Activated CD4-positive, alpha-beta T cell treated with anti-CD3 and anti-CD28 coated beads for 36 hours (primary cell): ENCODE measurements at regions not wholly inside any gene's neighbourhood (a gene's known extent, or its start where the extent isn't known, plus 50 kb on each side); places are given as distances from the start of the nearest gene placed in this dataset.

ENCODE experiments used
- ATAC-seq: fragments of 200-7000 bp; cut with Tn5 transposase; one replicate; pipeline ENCODE4 v1.10.0; 2021; ENCODE audit warnings: mild to moderate bottlenecking, moderate library complexity
- CTCF ChIA-PET: fragments of 350-600 bp; sonication (Branson Sonifier 250); formaldehyde crosslinking; loops from one replicate; lab custom pipeline; 2021; ENCODE audit warnings: antibody characterized with exemption; lab: Charles Lee
- POLR2A ChIA-PET: fragments of 350-600 bp; sonication (Branson Sonifier 250); formaldehyde crosslinking; loops from one replicate; lab custom pipeline; 2021; ENCODE audit warnings: antibody characterized with exemption, inconsistent platforms; lab: Charles Lee
- DNase-seq: peaks from one replicate; pipeline ENCODE4 v3.0.0-alpha.2; 2020
- H3K27ac Mint-ChIP-seq: one replicate; pipeline ENCODE4 v1.8.0; 2021; ENCODE audit warnings: mixed read lengths
- H3K27me3 Mint-ChIP-seq: one replicate; pipeline ENCODE4 v1.8.0; 2021; ENCODE audit warnings: mixed read lengths
- H3K36me3 Mint-ChIP-seq: one replicate; pipeline ENCODE4 v1.8.0; 2021; ENCODE audit warnings: low read depth, mixed read lengths
- H3K4me1 Mint-ChIP-seq: one replicate; pipeline ENCODE4 v1.8.0; 2021; ENCODE audit warnings: mixed read lengths
- H3K4me3 Mint-ChIP-seq: one replicate; pipeline ENCODE4 v1.8.0; 2021; ENCODE audit warnings: mild to moderate bottlenecking, moderate library complexity, mixed read lengths
- H3K9me3 Mint-ChIP-seq: one replicate; pipeline ENCODE4 v1.8.0; 2021; ENCODE audit warnings: low read depth, mixed read lengths
- intact Hi-C, 2 experiments: fragments of 100-400 bp; cut with DNase I in 1 of 2; cut with micrococcal nuclease in 1 of 2; formaldehyde crosslinking; loops; one replicate each; pipeline versions ENCODE4 v1.14.2 to v1.15.1; 2022 to 2024; cut with DNase I, micrococcal nuclease

GRCh38 chr12:107320929-107321631 lies 227.7 kb upstream of the CRY1 start:
- ATAC-seq (peak; percentile 28), DNase-seq (peak; percentile 87)
- H3K36me3 Mint-ChIP-seq: no peaks in the 10 kb centered on the region
- intact Hi-C loops: loop anchor here (1.0 to 10.0 kb wide), 11 partner anchors 8 to 1374 kb away; partner anchors contain the start of genes CRY1 (in 2 of the 2), ISCU (in 1 of the 2), PRDM4 (in 1 of the 2) and PWP1 (in 1 of the 2)
- H3K27me3 Mint-ChIP-seq: no peaks in the 10 kb centered on the region
- no peaks in the 10 kb centered on the region for H3K9me3 Mint-ChIP-seq
- peaks cover 45% of the 10 kb centered on the region for H3K4me1 Mint-ChIP-seq
- CTCF ChIA-PET: interaction anchor here (0.7 to 2.4 kb wide), 9 partner anchors 10 to 190 kb away, joined by 3 to 10 read pairs (median 5); no protein-coding TSS in a partner anchor
- peak overlapping the region; percentile 86 for H3K4me3 Mint-ChIP-seq
- peak overlapping the region; percentile 95 for H3K27ac Mint-ChIP-seq
- POLR2A ChIA-PET: interaction anchor here (0.6 to 1.1 kb wide), 5 partner anchors 9 to 227 kb away, joined by 3 to 4 read pairs (median 3); no protein-coding TSS in a partner anchor

GRCh38 chr12:107322063-107322462 lies 228.7 kb upstream of the CRY1 start:
- DNase-seq: peak; percentile 76
- ATAC-seq: peak; percentile 31
- no peaks in the 10 kb centered on the region for H3K9me3 Mint-ChIP-seq
- peaks cover 50% of the 10 kb centered on the region for H3K4me1 Mint-ChIP-seq
- intact Hi-C loops: loop anchor here (2.0 to 10.0 kb wide), 3 partner anchors 35 to 1373 kb away; partner anchors contain the start of genes ISCU (in 1 of the 2) and SART3 (in 1 of the 2)
- H3K27ac Mint-ChIP-seq: peak overlapping the region; percentile 95
- peak overlapping the region; percentile 86 for H3K4me3 Mint-ChIP-seq
- ChIA-PET CTCF (interaction anchor here (0.8 to 2.4 kb wide), 2 partner anchors 15 to 86 kb away, joined by 3 to 10 read pairs; no protein-coding TSS in a partner anchor), POLR2A (no interaction called here)
- no peaks in the 10 kb centered on the region for H3K36me3 Mint-ChIP-seq
- no peaks in the 10 kb centered on the region for H3K27me3 Mint-ChIP-seq

- H3K27me3 Mint-ChIP-seq: peaks cover 2% of the 10 kb centered on the region
- POLR2A ChIA-PET: no interaction called here
Observed at GRCh38 chr12:107325075-107325608, 231.8 kb upstream of the CRY1 start.

GRCh38 chr12:107326237-107326636 lies 232.9 kb upstream of the CRY1 start:
- H3K4me3 Mint-ChIP-seq: no peak overlapping the region
- DNase-seq (no peak), ATAC-seq (no peak)
- ChIA-PET POLR2A (interaction anchor here (0.6 to 0.7 kb wide), 2 partner anchors 20 to 78 kb away, joined by 3 read pairs; no protein-coding TSS in a partner anchor), CTCF (interaction anchor here (0.7 to 1.6 kb wide), 3 partner anchors 11 to 76 kb away, joined by 4 to 6 read pairs (median 5); no protein-coding TSS in a partner anchor)
- no peak overlapping the region for H3K27ac Mint-ChIP-seq
- peaks cover 2% of the 10 kb centered on the region for H3K27me3 Mint-ChIP-seq
- intact Hi-C loops: loop anchor here in 1 of 2 experiments (10.0 kb wide), 1 partner anchor 1369 kb away; no protein-coding TSS in a partner anchor
- peaks cover 3% of the 10 kb centered on the region for H3K36me3 Mint-ChIP-seq
- peaks cover 80% of the 10 kb centered on the region for H3K4me1 Mint-ChIP-seq
- peaks cover 3% of the 10 kb centered on the region for H3K9me3 Mint-ChIP-seq

More at GRCh38 chr12:107325075-107325608, 231.8 kb upstream of the CRY1 start:
- Mint-ChIP-seq H3K27ac (no peak overlapping the region), H3K4me1 (peaks cover 78% of the 10 kb centered on the region), H3K9me3 (peaks cover 3% of the 10 kb centered on the region), H3K36me3 (peaks cover 3% of the 10 kb centered on the region), H3K4me3 (no peak overlapping the region)
- CTCF ChIA-PET: interaction anchor here (0.7 to 1.4 kb wide), 2 partner anchors 47 to 443 kb away, joined by 3 to 5 read pairs; no protein-coding TSS in a partner anchor
- no peak for DNase-seq
- intact Hi-C loops: loop anchor here in 1 of 2 experiments (10.0 kb wide), 1 partner anchor 1370 kb away; no protein-coding TSS in a partner anchor
- ATAC-seq: no peak

GRCh38 chr12:107327651-107328182 lies 234.4 kb upstream of the CRY1 start:
- ChIA-PET POLR2A (no interaction called here), CTCF (interaction anchor here (1.0 to 1.6 kb wide), 3 partner anchors 9 to 75 kb away, joined by 3 to 6 read pairs (median 3); no protein-coding TSS in a partner anchor)
- Mint-ChIP-seq H3K4me1 (peaks cover 77% of the 10 kb centered on the region), H3K9me3 (peaks cover 3% of the 10 kb centered on the region), H3K4me3 (no peak overlapping the region), H3K36me3 (peaks cover 3% of the 10 kb centered on the region), H3K27ac (no peak overlapping the region), H3K27me3 (peaks cover 2% of the 10 kb centered on the region)
- no peak for DNase-seq
- no peak for ATAC-seq
- intact Hi-C loops: loop anchor here (2.0 to 10.0 kb wide), 3 partner anchors 41 to 1367 kb away; partner anchors contain the start of gene CRY1 (in 1 of the 2)

- ChIA-PET POLR2A (interaction anchor here (1.0 kb wide), 1 partner anchor 9 kb away, joined by 4 read pairs; no protein-coding TSS in a partner anchor), CTCF (interaction anchor here (0.7 to 1.2 kb wide), 3 partner anchors 74 to 197 kb away, joined by 3 read pairs; no protein-coding TSS in a partner anchor)
- intact Hi-C loops: loop anchor here (1.0 to 10.0 kb wide), 4 partner anchors 7 to 1366 kb away; partner anchors contain the start of gene CRY1 (in 1 of the 2)
- Mint-ChIP-seq H3K27ac (no peak overlapping the region), H3K36me3 (peaks cover 3% of the 10 kb centered on the region), H3K9me3 (peaks cover 3% of the 10 kb centered on the region), H3K4me3 (no peak overlapping the region), H3K4me1 (peaks cover 77% of the 10 kb centered on the region), H3K27me3 (peaks cover 2% of the 10 kb centered on the region)
- DNase-seq (peak; percentile 49), ATAC-seq (peak; percentile 10)
Observed at GRCh38 chr12:107328442-107329133, 235.2 kb upstream of the CRY1 start.

GRCh38 chr12:107329569-107330324 lies 236.4 kb upstream of the CRY1 start:
- ChIA-PET POLR2A (interaction anchor here (1.0 kb wide), 2 partner anchors 9 to 10 kb away, joined by 3 to 4 read pairs; no protein-coding TSS in a partner anchor), CTCF (interaction anchor here (0.5 to 3.1 kb wide), 6 partner anchors 10 to 1781 kb away, joined by 3 to 9 read pairs (median 3); no protein-coding TSS in a partner anchor)
- H3K27me3 Mint-ChIP-seq: peaks cover 2% of the 10 kb centered on the region
- H3K9me3 Mint-ChIP-seq: peaks cover 3% of the 10 kb centered on the region
- intact Hi-C loops: loop anchor here (1.0 to 10.0 kb wide), 4 partner anchors 8 to 1365 kb away; partner anchors contain the start of gene CRY1 (in 1 of the 2)
- H3K27ac Mint-ChIP-seq: peak overlapping the region; percentile 84
- H3K4me1 Mint-ChIP-seq: peaks cover 74% of the 10 kb centered on the region
- H3K36me3 Mint-ChIP-seq: peaks cover 3% of the 10 kb centered on the region
- ATAC-seq: peak; percentile 71
- H3K4me3 Mint-ChIP-seq: no peak overlapping the region
- DNase-seq: no peak

GRCh38 chr12:107330831-107331431 lies 237.6 kb upstream of the CRY1 start:
- Mint-ChIP-seq H3K9me3 (peaks cover 3% of the 10 kb centered on the region), H3K27ac (no peak overlapping the region), H3K27me3 (peaks cover 2% of the 10 kb centered on the region), H3K36me3 (peaks cover 6% of the 10 kb centered on the region), H3K4me3 (no peak overlapping the region), H3K4me1 (peaks cover 74% of the 10 kb centered on the region)
- intact Hi-C loops: no loop called here
- CTCF ChIA-PET: interaction anchor here (0.7 to 3.1 kb wide), 3 partner anchors 10 to 39 kb away, joined by 3 to 9 read pairs (median 5); no protein-coding TSS in a partner anchor
- peak; percentile 54 for ATAC-seq
- POLR2A ChIA-PET: no interaction called here
- peak; percentile 64 for DNase-seq

GRCh38 chr12:107331471-107331870 lies 238.1 kb upstream of the CRY1 start:
- POLR2A ChIA-PET: no interaction called here
- intact Hi-C loops: no loop called here
- no peak for ATAC-seq
- CTCF ChIA-PET: interaction anchor here (0.7 to 3.1 kb wide), 3 partner anchors 11 to 39 kb away, joined by 3 to 9 read pairs (median 5); no protein-coding TSS in a partner anchor
- H3K27me3 Mint-ChIP-seq: peaks cover 2% of the 10 kb centered on the region
- no peak overlapping the region for H3K4me3 Mint-ChIP-seq
- peaks cover 6% of the 10 kb centered on the region for H3K36me3 Mint-ChIP-seq
- DNase-seq: no peak
- peaks cover 3% of the 10 kb centered on the region for H3K9me3 Mint-ChIP-seq
- peaks cover 77% of the 10 kb centered on the region for H3K4me1 Mint-ChIP-seq
- H3K27ac Mint-ChIP-seq: no peak overlapping the region
